ENCODE measurements at regions not wholly inside any gene's neighbourhood (a gene's known extent, or its start where the extent isn't known, plus 50 kb on each side); places are given as distances from the start of the nearest gene placed in this dataset.

- Histone ChIP-seq H3K27ac (ENCODE audit: extremely low read depth, low read depth, low read length) (no peak overlapping the region), H3K36me3 (ENCODE audit: control insufficient read depth in 2 of 2, insufficient read depth in 1 of 2, low read length in 2 of 2) (no peaks in the 10 kb centered on the region), H3K4me3 (ENCODE audit: low read depth, low read length) (no peak overlapping the region), H3K9me3 (ENCODE audit: control insufficient read depth, insufficient read depth, low read depth, low read length) (no peaks in the 10 kb centered on the region), H3K4me1 (ENCODE audit: control insufficient read depth, insufficient read depth, low read length) (0 out of 2 replicates have a peak, but pooled peaks cover 2% of the 10 kb centered on the region)
- POLR2A ChIA-PET = no interaction called here
- CTCF ChIA-PET = interaction anchor here (0.6 to 1.4 kb wide), 3 partner anchors 10 to 152 kb away, joined by 4 to 5 read pairs (median 4); no protein-coding TSS in a partner anchor
- no peak for TF ChIP-seq YY2 (tag by site-specific recombination; IDR thresholded peaks at IDR 0.05)
- TF ChIP-seq ZSCAN16 (tag by site-specific recombination; IDR thresholded peaks at IDR 0.05) = no peak
- TF ChIP-seq ZBTB6 (tag by site-specific recombination; IDR thresholded peaks at IDR 0.05) = no peak
- TF ChIP-seq ZNF530 (tag by site-specific recombination; IDR thresholded peaks at IDR 0.05; ENCODE audit: low read depth) = no peak
- TF ChIP-seq ZNF449 (tag by site-specific recombination; IDR thresholded peaks at IDR 0.05) = no peak
- no peak for TF ChIP-seq ZNF792 (tag by site-specific recombination; IDR thresholded peaks at IDR 0.05)
- TF ChIP-seq ZNF677 (tag by site-specific recombination; IDR thresholded peaks at IDR 0.05) = no peak
- no peak for TF ChIP-seq KLF9 (tag by site-specific recombination; IDR thresholded peaks at IDR 0.05; ENCODE audit: low read depth)
Observed at GRCh38 chr6:63516186-63516944, 55.9 kb upstream of the LOC128125822 start.

- Histone ChIP-seq H3K27ac (ENCODE audit: extremely low read depth, low read depth, low read length) (no peak overlapping the region), H3K9me3 (ENCODE audit: control insufficient read depth, insufficient read depth, low read depth, low read length) (no peaks in the 10 kb centered on the region), H3K36me3 (ENCODE audit: control insufficient read depth in 2 of 2, insufficient read depth in 1 of 2, low read length in 2 of 2) (no peaks in the 10 kb centered on the region), H3K4me1 (ENCODE audit: control insufficient read depth, insufficient read depth, low read length) (peaks cover 7% of the 10 kb centered on the region; the same call in 1 of the 2 replicates), H3K4me3 (ENCODE audit: low read depth, low read length) (no peak overlapping the region)
- ChIA-PET POLR2A (no interaction called here), CTCF (interaction anchor here (1.4 kb wide), 1 partner anchor 11 kb away, joined by 4 read pairs; no protein-coding TSS in a partner anchor)
- no peak for TF ChIP-seq ZFHX2 (tag by site-specific recombination; conservative IDR thresholded peaks at IDR 0.05)
- no peak for TF ChIP-seq ZNF248 (tag by site-specific recombination; IDR thresholded peaks at IDR 0.05)
- no peak for TF ChIP-seq ZFP41 (tag by site-specific recombination; IDR thresholded peaks at IDR 0.05; ENCODE audit: borderline replicate concordance)
- TF ChIP-seq ZNF24 (tag by site-specific recombination; IDR thresholded peaks at IDR 0.05) = no peak
- TF ChIP-seq ZNF670 (tag by site-specific recombination; IDR thresholded peaks at IDR 0.05; ENCODE audit: low read depth) = no peak
- TF ChIP-seq ZNF529 (tag by site-specific recombination; IDR thresholded peaks at IDR 0.05; ENCODE audit: insufficient replicate concordance) = no peak
- TF ChIP-seq ZBTB49 (tag by site-specific recombination; IDR thresholded peaks at IDR 0.05; ENCODE audit: low read depth) = no peak
- no peak for TF ChIP-seq ELK4 (IDR thresholded peaks at IDR 0.05; ENCODE audit: borderline replicate concordance, low read depth, low read length)
- no peak for TF ChIP-seq ZNF274 (IDR thresholded peaks at IDR 0.05; ENCODE audit: low read length)
- no peak for TF ChIP-seq ZNF274 (tag by site-specific recombination; IDR thresholded peaks at IDR 0.05; ENCODE audit: borderline replicate concordance)
- TF ChIP-seq ZNF664 (tag by site-specific recombination; IDR thresholded peaks at IDR 0.05) = no peak
- TF ChIP-seq SETDB1 (IDR thresholded peaks at IDR 0.05; ENCODE audit: insufficient read length, low read length) = no peak
- no peak for TF ChIP-seq KLF10 (tag by site-specific recombination; IDR thresholded peaks at IDR 0.05)
- TF ChIP-seq ZNF18 (tag by site-specific recombination; IDR thresholded peaks at IDR 0.05) = no peak
- TF ChIP-seq ZSCAN18 (tag by site-specific recombination; IDR thresholded peaks at IDR 0.05) = no peak
- no peak for TF ChIP-seq WT1 (tag by site-specific recombination; IDR thresholded peaks at IDR 0.05)
- no peak for TF ChIP-seq ZFP69B (tag by site-specific recombination; IDR thresholded peaks at IDR 0.05)
Observed at GRCh38 chr6:63517221-63517620, 55.1 kb upstream of the LOC128125822 start.

All from HEK293 (cell line).